ENCODE measurements at regions not wholly inside any gene's neighbourhood (a gene's known extent, or its start where the extent isn't known, plus 50 kb on each side); places are given as distances from the start of the nearest gene placed in this dataset.

GRCh38 chr11:71083105-71083504 lies 169.3 kb downstream of the SHANK2 start:
- POLR2A ChIA-PET (ENCODE audit: partially characterized antibody), result no interaction called here
- TF ChIP-seq SIN3A (conservative IDR thresholded peaks at IDR 0.05 in 1 of 2, IDR thresholded peaks at IDR 0.05 in 1 of 2; ENCODE audit: low read depth in 1 of 2, low read length in 2 of 2) (no peak), FOSL1 (IDR thresholded peaks at IDR 0.05; ENCODE audit: insufficient read depth, low read depth, low read length) (no peak), EZH2 (IDR thresholded peaks at IDR 0.05; ENCODE audit: low read depth, low read length, severe bottlenecking) (no peak), TEAD4 (IDR thresholded peaks at IDR 0.05; ENCODE audit: low read depth, low read length) (no peak), JUND (IDR thresholded peaks at IDR 0.05; ENCODE audit: low read length) (no peak), TBP (IDR thresholded peaks at IDR 0.05; ENCODE audit: low read depth, low read length) (no peak), ASH2L (IDR thresholded peaks at IDR 0.05; ENCODE audit: low read length) (no peak), ATF2 (IDR thresholded peaks at IDR 0.05; ENCODE audit: low read length) (no peak), CEBPB (IDR thresholded peaks at IDR 0.05; ENCODE audit: low read depth, low read length) (no peak), BACH1 (IDR thresholded peaks at IDR 0.05; ENCODE audit: low read length) (no peak), SAP30 (IDR thresholded peaks at IDR 0.05; ENCODE audit: insufficient read depth, insufficient replicate concordance, low read length) (no peak), YY1 (IDR thresholded peaks at IDR 0.05; ENCODE audit: low read depth, low read length) (no peak), SP1 (IDR thresholded peaks at IDR 0.05; ENCODE audit: low read depth, low read length) (no peak)

More at GRCh38 chr11:71083105-71083504, 169.3 kb downstream of the SHANK2 start:
- Histone ChIP-seq H3K36me3 (ENCODE audit: control insufficient read depth in 2 of 4, insufficient read depth in 4 of 4, low read length in 3 of 4) (no peaks in the 10 kb centered on the region), H3K9me3 (ENCODE audit: insufficient read depth in 2 of 2, low read depth in 1 of 2, low read length in 1 of 2) (no peaks in the 10 kb centered on the region; a peak in 1 of 4 replicates), H4K91ac (replicated peaks; ENCODE audit: insufficient read length, low read length) (no peak overlapping the region), H3K56ac (replicated peaks; ENCODE audit: insufficient read length, low read depth, low read length) (no peak overlapping the region), H3K79me1 (ENCODE audit: low read depth, low read length) (peaks cover 5% of the 10 kb centered on the region; the same call in 1 of the 2 replicates), H3K18ac (ENCODE audit: extremely low read depth, low read length) (0 out of 2 replicates have a peak overlapping the region, but pooled peaks have one; percentile 48), H2BK5ac (ENCODE audit: low read depth, low read length) (no peak overlapping the region), H3K4me3 (ENCODE audit: extremely low read depth in 1 of 4, insufficient read depth in 2 of 4, low read depth in 3 of 4, low read length in 4 of 4) (no peak overlapping the region), H3K23ac (ENCODE audit: insufficient read length) (no peak overlapping the region), H4K8ac (ENCODE audit: extremely low read depth, insufficient read depth, low read length) (no peak overlapping the region), H2BK12ac (ENCODE audit: low read depth, low read length) (no peak overlapping the region), H3K27ac (ENCODE audit: low read depth, low read length) (no peak overlapping the region), H3K4me1 (replicated peaks in 1 of 4; ENCODE audit: control insufficient read depth in 3 of 4, insufficient read depth in 4 of 4, low read length in 3 of 4) (peaks cover 0 to 4% (median 0%) of the 10 kb centered on the region in 4 experiments; a peak in 1 of 7 replicates), H2BK15ac (ENCODE audit: low read length) (no peak overlapping the region), H4K5ac (ENCODE audit: insufficient read length, low read depth, low read length) (no peak overlapping the region), H2BK20ac (ENCODE audit: low read length) (no peak overlapping the region), H3K14ac (ENCODE audit: insufficient read length) (no peak overlapping the region), H3K4me2 (ENCODE audit: insufficient read depth in 1 of 2, low read depth in 2 of 2, low read length in 2 of 2) (no peak overlapping the region), H4K20me1 (replicated peaks in 1 of 2; ENCODE audit: control insufficient read depth in 1 of 2, insufficient read depth in 2 of 2, low read length in 2 of 2) (peaks cover 2 to 16% of the 10 kb centered on the region in 2 experiments), H2AFZ (ENCODE audit: low read length) (no peak overlapping the region), H3K79me2 (ENCODE audit: control insufficient read depth in 1 of 2, insufficient read depth in 2 of 2, low read length in 2 of 2) (no peaks in the 10 kb centered on the region; a peak in 1 of 4 replicates), H3K9ac (replicated peaks in 1 of 4; ENCODE audit: extremely low read depth in 1 of 4, low read depth in 3 of 4, low read length in 3 of 4) (no peak overlapping the region), H3K27me3 (replicated peaks in 1 of 4; ENCODE audit: control insufficient read depth in 3 of 4, extremely low read depth in 1 of 4, insufficient read depth in 3 of 4, low read length in 3 of 4) (no peaks in the 10 kb centered on the region), H3K23me2 (ENCODE audit: low read depth, low read length) (no peaks in the 10 kb centered on the region), H2BK120ac (replicated peaks; ENCODE audit: low read depth, low read length) (no peak overlapping the region), H2AK5ac (ENCODE audit: low read depth, low read length) (no peak overlapping the region), H3K4ac (replicated peaks; ENCODE audit: insufficient read length, low read depth, low read length) (no peak overlapping the region)
- DNase-seq (ENCODE audit: low read depth in 1 of 2, low spot score in 2 of 2) (no peak), FAIRE-seq (no peak)
- CTCF ChIA-PET (ENCODE audit: partially characterized antibody), result interaction anchor here (1.5 to 4.4 kb wide), 4 partner anchors 12 to 343 kb away, joined by 5 to 39 read pairs (median 6); no protein-coding TSS in a partner anchor
- WGBS, 2 experiments (ENCODE audit: extremely low coverage in 1 of 2, insufficient coverage in 1 of 2, insufficient read length in 1 of 2, insufficient replicate concordance in 2 of 2, low coverage in 1 of 2, low lambda C conversion rate in 2 of 2, missing lambda C conversion rate in 1 of 2), result 82% methylated on average over 4 of the region's 4 CpGs; no CpG with 5 or more reads in 1 of the 2 experiments

Measured in H1 (cell line).